Osteoblast (primary cell): ENCODE measurements at regions not wholly inside any gene's neighbourhood (a gene's known extent, or its start where the extent isn't known, plus 50 kb on each side); places are given as distances from the start of the nearest gene placed in this dataset.

Experiments used
- DNase-seq: peaks from one replicate; pipeline ENCODE4 v3.0.0; 2011; ENCODE audit warnings: low spot score, mixed read lengths; ENCODE audit not compliant: insufficient read length; ENCODE audit errors: missing footprints
- H2AFZ ChIP-seq: 2 replicates; pipeline ENCODE4 v1.6.0; 2011; ENCODE audit warnings: mild to moderate bottlenecking, low read length
- H3K27ac ChIP-seq: 2 replicates; pipeline ENCODE4 v1.5.1; 2011; ENCODE audit warnings: mild to moderate bottlenecking, low read depth, low read length, moderate library complexity
- H3K27me3 ChIP-seq: 2 replicates; pipeline ENCODE4 v1.6.0; 2012; ENCODE audit warnings: mild to moderate bottlenecking, control low read depth, inconsistent platforms, low read length, moderate library complexity; ENCODE audit not compliant: insufficient read depth
- H3K36me3 ChIP-seq: 2 replicates; pipeline ENCODE4 v1.5.1; 2011; ENCODE audit warnings: mild to moderate bottlenecking, low read length, control low read depth, moderate library complexity; ENCODE audit not compliant: insufficient read depth
- H3K4me1 ChIP-seq: 2 replicates; pipeline ENCODE4 v1.5.1; 2011; ENCODE audit warnings: mild to moderate bottlenecking, low read length, control low read depth, moderate library complexity; ENCODE audit not compliant: insufficient read depth
- H3K4me2 ChIP-seq: 2 replicates; pipeline ENCODE4 v1.6.0; 2011; ENCODE audit warnings: mild to moderate bottlenecking, low read length; ENCODE audit not compliant: insufficient read depth
- H3K4me3 ChIP-seq: fragments of 200-600 bp; sonication (generic); 3 replicates; pipeline ENCODE4 v1.5.1; 2012; ENCODE audit warnings: mild to moderate bottlenecking, low read length, inconsistent platforms; ENCODE audit not compliant: insufficient read depth
- H3K79me2 ChIP-seq: 2 replicates; pipeline ENCODE4 v1.6.0; 2012; ENCODE audit warnings: mild to moderate bottlenecking, low read length, control low read depth, inconsistent platforms; ENCODE audit not compliant: insufficient read depth
- H3K9me3 ChIP-seq: 2 replicates; pipeline ENCODE4 v1.5.1; 2011; ENCODE audit warnings: low read depth, low read length, control low read depth
- H4K20me1 ChIP-seq: 2 replicates; pipeline ENCODE4 v1.6.0; 2012; ENCODE audit warnings: mild to moderate bottlenecking, low read length, control low read depth; ENCODE audit not compliant: insufficient read depth
- CTCF ChIP-seq: IDR thresholded peaks from 2 replicates; pipeline ENCODE4 v1.5.1; 2011; ENCODE audit warnings: mild to moderate bottlenecking, low read depth, low read length, moderate library complexity; ENCODE audit errors: extremely low read depth

DNA sequence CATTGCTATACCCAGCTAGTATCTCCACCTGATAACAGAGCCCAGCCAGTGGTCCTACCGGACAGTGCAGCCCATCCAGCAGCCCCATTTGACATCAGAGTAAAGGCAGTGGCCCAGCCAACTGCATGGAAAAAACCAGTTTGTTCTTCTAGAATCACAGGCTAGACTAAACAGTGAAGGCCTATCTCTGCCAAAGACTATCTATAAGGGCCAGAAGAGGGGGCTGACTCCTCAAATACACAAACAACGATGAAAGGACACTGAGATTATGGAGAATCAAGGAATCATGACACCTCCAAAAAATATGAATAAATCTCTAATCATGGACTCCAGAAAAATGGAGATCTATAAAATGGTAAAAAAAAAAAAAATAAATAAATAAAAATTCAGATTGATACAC, 546.4 kb upstream of the HTR2C start:
- DNase-seq: no peak
- H3K4me3 ChIP-seq: no peak overlapping the region
- no peaks in the 10 kb centered on the region for H3K27me3 ChIP-seq
- H3K4me1 ChIP-seq: no peaks in the 10 kb centered on the region
- H3K4me2 ChIP-seq: no peak overlapping the region
- H3K27ac ChIP-seq: no peak overlapping the region
- no peaks in the 10 kb centered on the region for H3K9me3 ChIP-seq
- H3K36me3 ChIP-seq: no peaks in the 10 kb centered on the region
- no peak for TF ChIP-seq CTCF
- H4K20me1 ChIP-seq: no peaks in the 10 kb centered on the region
- no peaks in the 10 kb centered on the region for H3K79me2 ChIP-seq
- no peak overlapping the region for H2AFZ ChIP-seq

DNA sequence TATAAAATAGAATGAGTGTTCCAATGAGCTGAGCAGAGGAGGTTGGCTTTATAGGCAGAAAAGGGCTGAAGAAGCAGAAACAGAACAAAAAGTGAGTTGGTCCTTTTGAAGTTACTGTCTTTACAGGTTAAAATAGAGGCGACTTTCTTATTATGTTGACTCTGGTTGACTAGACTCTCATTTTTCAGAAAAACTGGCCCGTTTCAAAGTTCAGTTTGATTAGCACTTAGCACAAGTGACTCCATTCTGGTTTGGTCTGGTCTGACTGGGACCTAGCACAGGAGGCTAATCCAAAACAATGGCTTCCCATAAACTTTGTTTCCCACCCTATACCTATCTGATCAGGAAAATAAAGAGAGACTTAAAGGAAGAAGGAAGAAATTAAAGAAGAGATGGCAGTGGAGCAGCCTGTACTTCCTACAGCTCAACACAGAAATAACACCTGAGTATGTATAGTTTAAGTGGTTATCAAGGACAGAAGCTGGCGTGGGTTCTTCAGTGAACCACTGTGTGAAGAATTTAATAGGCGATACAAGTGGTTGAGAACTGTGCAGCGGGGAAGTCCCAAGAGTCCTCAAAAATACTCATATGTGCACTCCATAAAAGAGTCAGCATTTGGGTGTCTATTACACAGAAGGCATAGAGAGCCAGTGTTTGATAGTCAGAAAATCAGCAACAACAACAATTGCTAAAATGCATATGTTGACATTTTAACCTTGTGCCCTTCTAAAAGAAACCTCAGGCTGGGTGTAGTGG, 554.8 kb upstream of the HTR2C start:
- Histone ChIP-seq H3K9me3 (no peaks in the 10 kb centered on the region), H4K20me1 (no peaks in the 10 kb centered on the region), H3K4me1 (no peaks in the 10 kb centered on the region), H3K27me3 (peaks cover 5% of the 10 kb centered on the region), H3K79me2 (no peaks in the 10 kb centered on the region), H3K27ac (no peak overlapping the region), H3K4me3 (no peak overlapping the region), H3K4me2 (no peak overlapping the region), H3K36me3 (no peaks in the 10 kb centered on the region), H2AFZ (no peak overlapping the region)
- TF ChIP-seq CTCF: no peak
- DNase-seq: no peak

- no peak overlapping the region for H3K4me3 ChIP-seq
- H3K9me3 ChIP-seq: no peaks in the 10 kb centered on the region
- TF ChIP-seq CTCF: no peak
- H3K4me1 ChIP-seq: no peaks in the 10 kb centered on the region
- DNase-seq: no peak
- H2AFZ ChIP-seq: no peak overlapping the region
- no peaks in the 10 kb centered on the region for H3K79me2 ChIP-seq
- no peaks in the 10 kb centered on the region for H4K20me1 ChIP-seq
- H3K27me3 ChIP-seq: no peaks in the 10 kb centered on the region
- no peak overlapping the region for H3K4me2 ChIP-seq
- H3K36me3 ChIP-seq: no peaks in the 10 kb centered on the region
- H3K27ac ChIP-seq: no peak overlapping the region
Measured at GRCh38 chrX:114017086-114017485, 566.8 kb upstream of the HTR2C start.

GRCh38 chrX:114015966-114016365, 567.9 kb upstream of the HTR2C start:
- Histone ChIP-seq H3K27ac (no peak overlapping the region), H2AFZ (no peak overlapping the region), H3K36me3 (no peaks in the 10 kb centered on the region), H3K79me2 (no peaks in the 10 kb centered on the region), H4K20me1 (no peaks in the 10 kb centered on the region), H3K9me3 (no peaks in the 10 kb centered on the region), H3K4me3 (no peak overlapping the region), H3K27me3 (no peaks in the 10 kb centered on the region), H3K4me1 (no peaks in the 10 kb centered on the region), H3K4me2 (no peak overlapping the region)
- TF ChIP-seq CTCF: no peak
- DNase-seq: no peak
